NCI-H526 treated with DMSO at 0.1 percent for 48 hours (cell line): ENCODE measurements at regions not wholly inside any gene's neighbourhood (a gene's known extent, or its start where the extent isn't known, plus 50 kb on each side); places are given as distances from the start of the nearest gene placed in this dataset.

Source experiments
- DNase-seq: peaks from one replicate; lab custom pipeline; 2025; lab: John Stamatoyannopoulos, UW

GRCh38 chr2:172204309-172204708 lies 101.6 kb upstream of the DLX2 start:
- DNase-seq = no peak

- no peak for DNase-seq
Measured at GRCh38 chr2:172204762-172205161, 102.1 kb upstream of the DLX2 start.

- DNase-seq = no peak
Measured at GRCh38 chr2:172205292-172205691, 102.6 kb upstream of the DLX2 start.

- DNase-seq = no peak
Measured at GRCh38 chr2:172207911-172208310, 105.2 kb upstream of the DLX2 start.

GRCh38 chr2:172208791-172209325 lies 106.2 kb upstream of the DLX2 start:
- DNase-seq = no peak

- no peak for DNase-seq
Measured at GRCh38 chr2:172210599-172210998, 107.9 kb upstream of the DLX2 start.

- no peak for DNase-seq
Measured at GRCh38 chr2:172211512-172211911, 108.8 kb upstream of the DLX2 start.

- no peak for DNase-seq
Measured at GRCh38 chr2:172213116-172213860, 110.6 kb upstream of the DLX2 start.

GRCh38 chr2:172214252-172214651 lies 111.6 kb upstream of the DLX2 start:
- no peak for DNase-seq

- DNase-seq = no peak
Measured at GRCh38 chr2:172215172-172215935, 112.7 kb upstream of the DLX2 start.

- DNase-seq = no peak
Measured at GRCh38 chr2:172215936-172216335, 113.2 kb upstream of the DLX2 start.

- DNase-seq = no peak
Measured at GRCh38 chr2:172216477-172216876, 113.8 kb upstream of the DLX2 start.

- no peak for DNase-seq
Measured at GRCh38 chr2:172219201-172219600, 116.5 kb upstream of the DLX2 start.

- no peak for DNase-seq
Measured at GRCh38 chr2:172220121-172220520, 117.4 kb upstream of the DLX2 start.

GRCh38 chr2:172223601-172224054 lies 120.9 kb upstream of the DLX2 start:
- DNase-seq = no peak

- no peak for DNase-seq
Measured at GRCh38 chr2:172225786-172226185, 123.1 kb upstream of the DLX2 start.

- no peak for DNase-seq
Measured at GRCh38 chr2:172226244-172227061, 123.8 kb upstream of the DLX2 start.

GRCh38 chr2:172227719-172228118 lies 125.0 kb upstream of the DLX2 start:
- DNase-seq = no peak

GRCh38 chr2:172228177-172228808 lies 125.6 kb upstream of the DLX2 start:
- DNase-seq = no peak

GRCh38 chr2:172229125-172229524 lies 126.4 kb upstream of the DLX2 start:
- no peak for DNase-seq

GRCh38 chr2:172230332-172230888 lies 127.7 kb upstream of the DLX2 start:
- DNase-seq = no peak
